SJCRH30 (cell line): ENCODE measurements at regions not wholly inside any gene's neighbourhood (a gene's known extent, or its start where the extent isn't known, plus 50 kb on each side); places are given as distances from the start of the nearest gene placed in this dataset.
A peak's percentile ranks its signal among the peaks of the same experiment; 100 is the strongest.
"Not testable (repeated sequence)": the region's sequence is repeated elsewhere in the genome, so short reads cannot be mapped to it uniquely, and the experiment has no call there.

Source experiments
- DNase-seq, 2 experiments: peaks; one replicate each; pipeline ENCODE4 v3.0.0-alpha.2; 2015 to 2020
- H3K27ac ChIP-seq: fragments of 250-450 bp; sonication (Bioruptor Pico); 2 replicates; pipeline ENCODE4 v1.5.1; 2020; ENCODE audit warnings: mild to moderate bottlenecking, moderate library complexity
- H3K27me3 ChIP-seq: fragments of 250-450 bp; sonication (Bioruptor Pico); 2 replicates; pipeline ENCODE4 v1.5.1; 2020; ENCODE audit warnings: mild to moderate bottlenecking, moderate library complexity
- H3K36me3 ChIP-seq: fragments of 250-450 bp; sonication (Bioruptor Pico); 2 replicates; pipeline ENCODE4 v1.5.1; 2020; ENCODE audit warnings: mild to moderate bottlenecking, moderate library complexity
- H3K4me1 ChIP-seq: fragments of 250-450 bp; sonication (Bioruptor Pico); 2 replicates; pipeline ENCODE4 v1.5.1; 2020; ENCODE audit warnings: mild to moderate bottlenecking, moderate library complexity
- H3K4me3 ChIP-seq: fragments of 250-450 bp; sonication (Bioruptor Pico); 2 replicates; pipeline ENCODE4 v1.5.1; 2020; ENCODE audit warnings: mild to moderate bottlenecking, moderate library complexity
- H3K9me3 ChIP-seq: fragments of 250-450 bp; sonication (Bioruptor Pico); replicated peaks from 2 replicates; pipeline ENCODE4 v1.5.1; 2020; ENCODE audit warnings: mild to moderate bottlenecking, moderate library complexity

GRCh38 chr1:219419860-219420259 is 193.0 kb downstream of the ZC3H11B start:
- no peak overlapping the region for H3K4me3 ChIP-seq
- H3K36me3 ChIP-seq = no peaks in the 10 kb centered on the region
- H3K4me1 ChIP-seq = no peaks in the 10 kb centered on the region
- H3K9me3 ChIP-seq = no peaks in the 10 kb centered on the region
- H3K27me3 ChIP-seq = no peaks in the 10 kb centered on the region
- no peak for DNase-seq
- H3K27ac ChIP-seq = no peak overlapping the region

- H3K9me3 ChIP-seq = no peaks in the 10 kb centered on the region
- no peak overlapping the region for H3K27ac ChIP-seq
- H3K4me1 ChIP-seq = no peaks in the 10 kb centered on the region
- DNase-seq = no peak
- H3K36me3 ChIP-seq = no peaks in the 10 kb centered on the region
- no peak overlapping the region for H3K4me3 ChIP-seq
- H3K27me3 ChIP-seq = no peaks in the 10 kb centered on the region
Observed at GRCh38 chr1:219419065-219419464, 193.8 kb downstream of the ZC3H11B start.

- H3K4me3 ChIP-seq = no peak overlapping the region
- H3K9me3 ChIP-seq = no peaks in the 10 kb centered on the region
- DNase-seq = no peak
- H3K27me3 ChIP-seq = no peaks in the 10 kb centered on the region
- peaks cover 9% of the 10 kb centered on the region; the same call in 1 of the 2 replicates for H3K4me1 ChIP-seq
- no peak overlapping the region for H3K27ac ChIP-seq
- no peaks in the 10 kb centered on the region for H3K36me3 ChIP-seq
Observed at GRCh38 chr1:219417610-219418009, 195.3 kb downstream of the ZC3H11B start.

- Histone ChIP-seq H3K9me3 (no peaks in the 10 kb centered on the region), H3K27me3 (no peaks in the 10 kb centered on the region), H3K4me3 (no peak overlapping the region), H3K4me1 (peaks cover 11% of the 10 kb centered on the region; the same call in 1 of the 2 replicates), H3K36me3 (no peaks in the 10 kb centered on the region), H3K27ac (no peak overlapping the region)
- DNase-seq = peak; percentile 63 to 85
Observed at GRCh38 chr1:219416598-219417238, 196.2 kb downstream of the ZC3H11B start.

- Histone ChIP-seq H3K4me1 (peaks cover 11% of the 10 kb centered on the region; the same call in 1 of the 2 replicates), H3K9me3 (no peaks in the 10 kb centered on the region), H3K4me3 (no peak overlapping the region), H3K27me3 (no peaks in the 10 kb centered on the region), H3K27ac (no peak overlapping the region), H3K36me3 (no peaks in the 10 kb centered on the region)
- DNase-seq = no peak
Observed at GRCh38 chr1:219415915-219416314, 197.0 kb downstream of the ZC3H11B start.

GRCh38 chr1:219415433-219415832 is 197.5 kb downstream of the ZC3H11B start:
- H3K36me3 ChIP-seq = no peaks in the 10 kb centered on the region
- no peak for DNase-seq
- H3K4me1 ChIP-seq = peaks cover 11% of the 10 kb centered on the region; the same call in 1 of the 2 replicates
- H3K27ac ChIP-seq = no peak overlapping the region
- H3K4me3 ChIP-seq = no peak overlapping the region
- H3K27me3 ChIP-seq = no peaks in the 10 kb centered on the region
- H3K9me3 ChIP-seq = no peaks in the 10 kb centered on the region

- Histone ChIP-seq H3K27me3 (no peaks in the 10 kb centered on the region), H3K27ac (no peak overlapping the region), H3K9me3 (no peaks in the 10 kb centered on the region)
Observed at GRCh38 chr1:219414250-219414649, 198.7 kb downstream of the ZC3H11B start.

GRCh38 chr1:219413536-219413935 is 199.4 kb downstream of the ZC3H11B start:
- Histone ChIP-seq H3K36me3 (no peaks in the 10 kb centered on the region), H3K4me1 (peaks cover 11% of the 10 kb centered on the region; the same call in 1 of the 2 replicates), H3K27me3 (no peaks in the 10 kb centered on the region), H3K4me3 (no peak overlapping the region), H3K9me3 (no peaks in the 10 kb centered on the region), H3K27ac (no peak overlapping the region)
- peak in 1 of 2 experiments; percentile 53 for DNase-seq

More at GRCh38 chr1:219414250-219414649, 198.7 kb downstream of the ZC3H11B start:
- H3K4me3 ChIP-seq = no peak overlapping the region
- H3K36me3 ChIP-seq = no peaks in the 10 kb centered on the region
- peaks cover 11% of the 10 kb centered on the region; the same call in 1 of the 2 replicates for H3K4me1 ChIP-seq
- DNase-seq = no peak

- Histone ChIP-seq H3K27ac (no peak overlapping the region), H3K27me3 (no peaks in the 10 kb centered on the region), H3K4me1 (peaks cover 11% of the 10 kb centered on the region; the same call in 1 of the 2 replicates), H3K4me3 (no peak overlapping the region), H3K36me3 (no peaks in the 10 kb centered on the region), H3K9me3 (no peaks in the 10 kb centered on the region)
- no peak for DNase-seq
Observed at GRCh38 chr1:219412772-219413171, 200.1 kb downstream of the ZC3H11B start.

- not testable (repeated sequence) for DNase-seq
Observed at GRCh38 chr1:219410721-219411120, 202.2 kb downstream of the ZC3H11B start.

GRCh38 chr1:219405531-219406331 is 207.2 kb downstream of the ZC3H11B start:
- no peaks in the 10 kb centered on the region for H3K4me1 ChIP-seq
- H3K27me3 ChIP-seq = no peaks in the 10 kb centered on the region
- no peak overlapping the region for H3K4me3 ChIP-seq
- no peaks in the 10 kb centered on the region for H3K9me3 ChIP-seq
- DNase-seq = no peak
- no peaks in the 10 kb centered on the region for H3K36me3 ChIP-seq
- no peak overlapping the region for H3K27ac ChIP-seq

More at GRCh38 chr1:219410721-219411120, 202.2 kb downstream of the ZC3H11B start:
- not testable (repeated sequence) for H3K27ac ChIP-seq, H3K9me3 ChIP-seq, H3K36me3 ChIP-seq, H3K4me3 ChIP-seq, H3K27me3 ChIP-seq
- H3K4me1 ChIP-seq = peaks cover 11% of the 10 kb centered on the region; the same call in 1 of the 2 replicates

- no peaks in the 10 kb centered on the region for H3K27me3 ChIP-seq
- no peaks in the 10 kb centered on the region for H3K36me3 ChIP-seq
- H3K27ac ChIP-seq = no peak overlapping the region
- H3K4me1 ChIP-seq = no peaks in the 10 kb centered on the region
- H3K9me3 ChIP-seq = no peaks in the 10 kb centered on the region
- H3K4me3 ChIP-seq = no peak overlapping the region
- DNase-seq = no peak
Observed at GRCh38 chr1:219404629-219405028, 208.3 kb downstream of the ZC3H11B start.

- no peak overlapping the region for H3K4me3 ChIP-seq
- H3K9me3 ChIP-seq = no peaks in the 10 kb centered on the region
- H3K36me3 ChIP-seq = no peaks in the 10 kb centered on the region
- no peaks in the 10 kb centered on the region for H3K4me1 ChIP-seq
- DNase-seq = no peak
- H3K27me3 ChIP-seq = no peaks in the 10 kb centered on the region
- H3K27ac ChIP-seq = no peak overlapping the region
Observed at GRCh38 chr1:219402925-219403324, 210.0 kb downstream of the ZC3H11B start.

- Histone ChIP-seq H3K4me3 (no peak overlapping the region), H3K4me1 (no peaks in the 10 kb centered on the region), H3K36me3 (no peaks in the 10 kb centered on the region), H3K9me3 (peaks cover 5% of the 10 kb centered on the region; the same call in 1 of the 2 replicates), H3K27me3 (no peaks in the 10 kb centered on the region), H3K27ac (no peak overlapping the region)
- no peak for DNase-seq
Observed at GRCh38 chr1:219401724-219402625, 210.9 kb downstream of the ZC3H11B start.
